Right lobe of liver (tissue), 6 donors: ENCODE measurements at regions not wholly inside any gene's neighbourhood (a gene's known extent, or its start where the extent isn't known, plus 50 kb on each side); places are given as distances from the start of the nearest gene placed in this dataset.
"Not testable (repeated sequence)": the region's sequence is repeated elsewhere in the genome, so short reads cannot be mapped to it uniquely, and the experiment has no call there.

Experiments
- ATAC-seq, 4 donors: fragments of 200-7000 bp; cut with Tn5 transposase; one replicate each; pipeline ENCODE4 v1.9.1; 2020; ENCODE audit warnings: mild to moderate bottlenecking in 4 of 4, moderate library complexity in 4 of 4
- DNase-seq, 3 donors: peaks; one replicate each; pipeline ENCODE4 v3.0.0-alpha.2; 2020
- H3K27ac ChIP-seq, 3 donors: fragments of 200-600 bp; one replicate each; pipeline ENCODE4 v1.8.0; 2022
- H3K27me3 ChIP-seq, 2 donors: fragments of 200-600 bp; one replicate each; pipeline ENCODE4 v1.8.0; 2022
- H3K36me3 ChIP-seq, 4 donors: fragments of 200-600 bp; sonication (generic) in 1 of 4; one replicate each; pipeline versions ENCODE4 v1.5.1 to v1.8.0; 2017 to 2022; ENCODE audit warnings: control low read depth in 1 of 4
- H3K4me1 ChIP-seq, 4 donors: fragments of 200-600 bp; sonication (generic) in 1 of 4; one replicate each; pipeline versions ENCODE4 v1.5.1 to v1.8.0; 2017 to 2022; ENCODE audit warnings: control low read depth in 1 of 4
- H3K4me3 ChIP-seq, 3 donors: fragments of 200-600 bp; one replicate each; pipeline ENCODE4 v1.8.0; 2022
- H3K9me3 ChIP-seq, 4 donors: fragments of 200-600 bp; sonication (generic) in 1 of 4; one replicate each; pipeline versions ENCODE4 v1.5.1 to v1.8.0; 2017 to 2022; ENCODE audit warnings: control low read depth in 1 of 4
- CTCF ChIP-seq, 4 donors: fragments of 200-600 bp in 3 of 4; fragments of 450-650 bp in 1 of 4; IDR thresholded peaks; one replicate each; pipeline versions ENCODE4 v1.5.1 to v1.8.0; 2016 to 2022; ENCODE audit warnings: antibody characterized with exemption in 4 of 4, mild to moderate bottlenecking in 2 of 4
- POLR2A ChIP-seq: fragments of 450-650 bp; IDR thresholded peaks from one replicate; pipeline ENCODE4 v1.6.1; 2017; ENCODE audit warnings: antibody characterized with exemption, mild to moderate bottlenecking
- WGBS: methylation state at CpG from one replicate; pipeline ENCODE4 v1.1.6; 2018; ENCODE audit warnings: low coverage, low lambda C conversion rate; ENCODE audit not compliant: insufficient coverage; ENCODE audit errors: missing lambda C conversion rate; 5-methylcytosine and 5-hydroxymethylcytosine counted together
- intact Hi-C, 2 donors: fragments of 100-400 bp; cut with DNase I; formaldehyde crosslinking; loops; one replicate each; pipeline versions ENCODE4 v1.11.2 to v1.14.1; 2022
- donor health status: DM: no; HTN: yes; CAD: no.
- donor health status: DM: no; HTN: no; CAD: no.
- donor health status: DM: no; HTN: no; CAD: no.
- donor health status: DM: no; HTN: yes; CAD: no.
- donor health status: DM: no; HTN: yes; CAD: no.

- DNase-seq: no peak
- no peaks in the 10 kb centered on the region for H3K9me3 ChIP-seq
- H3K4me3 ChIP-seq: no peak overlapping the region
- WGBS: 82% methylated on average over 5 of the region's 6 CpGs
- TF ChIP-seq POLR2A (no peak), CTCF (IDR thresholded peaks at IDR 0.05) (no peak)
- no peaks in the 10 kb centered on the region for H3K36me3 ChIP-seq
- intact Hi-C loops: no loop called here
- no peak for ATAC-seq
- H3K27me3 ChIP-seq: no peaks in the 10 kb centered on the region
- H3K4me1 ChIP-seq: no peaks in the 10 kb centered on the region
- no peak overlapping the region for H3K27ac ChIP-seq
Measured at GRCh38 chr2:234161932-234162331, 111.4 kb downstream of the SPP2 start.

DNA sequence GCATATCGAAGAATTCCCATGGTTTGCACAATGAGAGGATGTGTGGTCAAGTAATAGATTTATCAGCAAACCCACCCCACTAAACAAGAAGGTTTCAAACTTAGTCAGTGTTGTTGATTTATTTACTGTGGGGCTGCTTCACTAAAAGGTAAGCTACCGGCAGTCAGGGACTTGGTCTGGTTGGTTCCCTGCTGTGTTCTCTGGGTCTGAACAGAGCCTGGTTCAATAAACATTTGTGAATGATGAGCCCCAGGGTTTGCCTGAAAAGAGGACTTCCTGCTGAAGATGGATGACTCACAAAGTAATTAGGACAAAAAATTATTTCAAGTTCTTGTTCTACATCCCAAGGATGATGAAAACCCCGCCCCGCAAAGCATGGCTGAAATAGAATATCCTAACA lies 108.3 kb downstream of the SPP2 start:
- no peak for TF ChIP-seq CTCF (IDR thresholded peaks at IDR 0.05)
- TF ChIP-seq POLR2A: no peak
- intact Hi-C loops: no loop called here

DNA sequence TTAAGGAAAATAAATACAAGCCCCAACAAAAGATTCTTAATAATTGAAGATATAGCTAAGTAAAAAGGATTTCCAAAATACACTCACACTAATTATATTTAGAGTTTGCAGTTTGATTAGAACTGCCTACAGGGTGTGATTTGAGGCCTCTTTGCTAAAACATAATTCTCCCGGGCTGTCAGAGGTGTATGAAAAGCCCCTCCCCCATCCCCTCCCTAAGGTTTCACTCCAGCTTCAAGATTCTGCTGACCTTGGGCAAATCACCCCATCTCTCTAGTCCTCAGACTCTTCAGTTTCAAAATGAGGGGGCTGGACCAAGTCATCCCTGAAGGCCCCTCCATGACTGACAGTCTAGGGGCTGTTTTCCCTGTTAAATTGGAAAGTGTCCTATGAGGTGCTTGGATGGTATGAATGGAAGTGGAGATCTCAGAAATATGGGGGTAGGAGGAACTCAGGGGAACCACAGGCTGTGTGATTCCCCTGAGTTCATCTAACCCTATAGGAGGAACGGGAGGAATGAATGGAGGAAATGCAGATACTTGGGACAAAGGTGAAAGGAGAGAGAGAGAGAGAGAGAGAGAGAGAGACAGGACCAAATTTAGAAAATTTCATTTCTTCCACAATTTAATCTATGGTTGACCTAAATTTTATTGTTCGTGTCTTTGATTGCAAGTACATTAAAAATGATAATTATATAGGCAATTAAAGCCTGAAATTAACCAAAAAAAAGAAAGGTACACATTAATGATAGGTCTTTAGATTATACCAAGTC lies 107.5 kb downstream of the SPP2 start:
- DNase-seq (no peak), ATAC-seq (no peak)
- no peak overlapping the region for H3K27ac ChIP-seq
- no peaks in the 10 kb centered on the region for H3K27me3 ChIP-seq
- H3K36me3 ChIP-seq: no peaks in the 10 kb centered on the region
- WGBS: 68% methylated on average over 3 of the region's 3 CpGs
- intact Hi-C loops: no loop called here
- H3K9me3 ChIP-seq: no peaks in the 10 kb centered on the region
- no peaks in the 10 kb centered on the region for H3K4me1 ChIP-seq
- no peak overlapping the region for H3K4me3 ChIP-seq
- no peak for TF ChIP-seq POLR2A
- TF ChIP-seq CTCF (IDR thresholded peaks at IDR 0.05): no peak

More for the DNA sequence above, 108.3 kb downstream of the SPP2 start:
- ATAC-seq (no peak), DNase-seq (no peak)
- H3K4me3 ChIP-seq: no peak overlapping the region
- H3K9me3 ChIP-seq: no peaks in the 10 kb centered on the region
- no peaks in the 10 kb centered on the region for H3K36me3 ChIP-seq
- 91% methylated on average over 4 of the region's 4 CpGs for WGBS
- no peaks in the 10 kb centered on the region for H3K27me3 ChIP-seq
- no peak overlapping the region for H3K27ac ChIP-seq
- no peaks in the 10 kb centered on the region for H3K4me1 ChIP-seq

- TF ChIP-seq POLR2A: no peak
- no peak for TF ChIP-seq CTCF (IDR thresholded peaks at IDR 0.05)
- intact Hi-C loops: no loop called here
- whole genome bisulfite sequencing: 76% methylated on average over 3 of the region's 3 CpGs
- Histone ChIP-seq H3K36me3 (no peaks in the 10 kb centered on the region), H3K27me3 (no peaks in the 10 kb centered on the region), H3K4me3 (no peak overlapping the region), H3K9me3 (no peaks in the 10 kb centered on the region), H3K4me1 (no peaks in the 10 kb centered on the region), H3K27ac (no peak overlapping the region)
- no peak for ATAC-seq
- no peak for DNase-seq
Measured at GRCh38 chr2:234156326-234156725, 105.8 kb downstream of the SPP2 start.

DNA sequence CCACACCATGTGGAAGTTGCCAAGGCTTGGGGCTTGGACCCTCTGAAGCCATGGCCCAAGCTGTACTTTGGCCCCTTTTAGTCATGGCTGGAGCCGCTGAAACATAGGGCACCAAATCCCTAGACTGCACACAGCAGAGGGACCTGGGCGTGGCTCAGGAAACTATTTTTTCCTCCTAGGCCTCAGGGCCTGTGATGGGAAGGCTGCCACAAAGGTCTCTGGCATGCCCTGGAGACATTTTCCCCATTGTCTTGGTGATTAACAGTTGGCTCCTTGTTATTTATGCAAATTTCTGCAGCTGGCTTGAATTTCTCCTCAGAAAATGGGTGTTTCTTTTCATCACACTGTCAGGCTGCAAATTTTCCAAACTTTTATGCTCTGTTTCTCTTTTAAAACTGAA lies 102.3 kb downstream of the SPP2 start:
- intact Hi-C loops, DNase-seq, H3K36me3 ChIP-seq, H3K4me3 ChIP-seq, H3K27ac ChIP-seq, H3K9me3 ChIP-seq, ATAC-seq, H3K27me3 ChIP-seq, H3K4me1 ChIP-seq: not testable (repeated sequence)
- WGBS: no CpG with 5 or more reads among the region's 2 CpGs
